ENCODE measurements at regions not wholly inside any gene's neighbourhood (a gene's known extent, or its start where the extent isn't known, plus 50 kb on each side); places are given as distances from the start of the nearest gene placed in this dataset.

- H3K9me3 ChIP-seq (ENCODE audit: insufficient read depth, low read depth, low read length) = peaks cover 9% of the 10 kb centered on the region; the same call in 1 of the 2 replicates
- H3K79me2 ChIP-seq (ENCODE audit: insufficient read depth, low read length) = no peaks in the 10 kb centered on the region
- H3K4me3 ChIP-seq (ENCODE audit: low read length, poor library complexity, severe bottlenecking) = no peak overlapping the region
- no peaks in the 10 kb centered on the region for H3F3A ChIP-seq (ENCODE audit: low read depth)
- TF ChIP-seq CTCF (conservative IDR thresholded peaks at IDR 0.05; ENCODE audit: low read length) (peak; percentile 14; the same call in 1 of the 2 replicates), EZH2phosphoT487 (IDR thresholded peaks at IDR 0.05; ENCODE audit: borderline replicate concordance) (no peak)
- H3K4me2 ChIP-seq (ENCODE audit: low read depth, low read length, poor library complexity, severe bottlenecking) = no peak overlapping the region
- H3K9me2 ChIP-seq (replicated peaks; ENCODE audit: low read depth, low read length) = no peaks in the 10 kb centered on the region
- H4K20me1 ChIP-seq (ENCODE audit: insufficient read depth, low read length, poor library complexity, severe bottlenecking) = no peaks in the 10 kb centered on the region
- no peak overlapping the region for H3K9ac ChIP-seq (ENCODE audit: low read depth, low read length, poor library complexity, severe bottlenecking)
- H3K4me1 ChIP-seq (ENCODE audit: insufficient read depth, low read length, poor library complexity, severe bottlenecking) = no peaks in the 10 kb centered on the region
- H2AFZ ChIP-seq (ENCODE audit: low read length) = no peak overlapping the region
- H3K27me3 ChIP-seq (ENCODE audit: insufficient read depth, low read length, poor library complexity, severe bottlenecking) = no peaks in the 10 kb centered on the region
- H3K36me3 ChIP-seq (ENCODE audit: insufficient read depth, low read length) = no peaks in the 10 kb centered on the region
These were observed 165.6 kb downstream of the SHANK2 start for GRCh38 chr11:71086687-71087258.

- Histone ChIP-seq H3K9me3 (ENCODE audit: insufficient read depth, low read depth, low read length) (peaks cover 7% of the 10 kb centered on the region; the same call in 1 of the 2 replicates), H3K4me3 (ENCODE audit: low read length, poor library complexity, severe bottlenecking) (no peak overlapping the region), H4K20me1 (ENCODE audit: insufficient read depth, low read length, poor library complexity, severe bottlenecking) (no peaks in the 10 kb centered on the region), H3K27me3 (ENCODE audit: insufficient read depth, low read length, poor library complexity, severe bottlenecking) (no peaks in the 10 kb centered on the region), H3K9ac (ENCODE audit: low read depth, low read length, poor library complexity, severe bottlenecking) (no peak overlapping the region), H2AFZ (ENCODE audit: low read length) (no peak overlapping the region), H3K4me2 (ENCODE audit: low read depth, low read length, poor library complexity, severe bottlenecking) (no peak overlapping the region), H3K79me2 (ENCODE audit: insufficient read depth, low read length) (no peaks in the 10 kb centered on the region), H3F3A (ENCODE audit: low read depth) (no peaks in the 10 kb centered on the region), H3K4me1 (ENCODE audit: insufficient read depth, low read length, poor library complexity, severe bottlenecking) (no peaks in the 10 kb centered on the region), H3K36me3 (ENCODE audit: insufficient read depth, low read length) (no peaks in the 10 kb centered on the region), H3K9me2 (replicated peaks; ENCODE audit: low read depth, low read length) (no peaks in the 10 kb centered on the region)
- TF ChIP-seq EZH2phosphoT487 (IDR thresholded peaks at IDR 0.05; ENCODE audit: borderline replicate concordance) (no peak), CTCF (conservative IDR thresholded peaks at IDR 0.05; ENCODE audit: low read length) (no peak)
These were observed 167.9 kb downstream of the SHANK2 start for GRCh38 chr11:71084306-71085012.

- H2AFZ ChIP-seq (ENCODE audit: low read length) = no peak overlapping the region
These were observed 169.3 kb downstream of the SHANK2 start for GRCh38 chr11:71083105-71083504.

More at GRCh38 chr11:71083105-71083504, 169.3 kb downstream of the SHANK2 start:
- Histone ChIP-seq H3K27me3 (ENCODE audit: insufficient read depth, low read length, poor library complexity, severe bottlenecking) (no peaks in the 10 kb centered on the region), H3K79me2 (ENCODE audit: insufficient read depth, low read length) (no peaks in the 10 kb centered on the region), H3K9ac (ENCODE audit: low read depth, low read length, poor library complexity, severe bottlenecking) (no peak overlapping the region), H3K9me2 (replicated peaks; ENCODE audit: low read depth, low read length) (no peaks in the 10 kb centered on the region), H3F3A (ENCODE audit: low read depth) (no peaks in the 10 kb centered on the region), H4K20me1 (ENCODE audit: insufficient read depth, low read length, poor library complexity, severe bottlenecking) (no peaks in the 10 kb centered on the region), H3K9me3 (ENCODE audit: insufficient read depth, low read depth, low read length) (peaks cover 4% of the 10 kb centered on the region; the same call in 1 of the 2 replicates), H3K4me2 (ENCODE audit: low read depth, low read length, poor library complexity, severe bottlenecking) (no peak overlapping the region), H3K36me3 (ENCODE audit: insufficient read depth, low read length) (no peaks in the 10 kb centered on the region), H3K4me1 (ENCODE audit: insufficient read depth, low read length, poor library complexity, severe bottlenecking) (no peaks in the 10 kb centered on the region), H3K4me3 (ENCODE audit: low read length, poor library complexity, severe bottlenecking) (no peak overlapping the region)
- no peak for TF ChIP-seq EZH2phosphoT487 (IDR thresholded peaks at IDR 0.05; ENCODE audit: borderline replicate concordance)
- TF ChIP-seq CTCF (conservative IDR thresholded peaks at IDR 0.05; ENCODE audit: low read length) = no peak
